DND-41 (cell line): ENCODE measurements at regions not wholly inside any gene's neighbourhood (a gene's known extent, or its start where the extent isn't known, plus 50 kb on each side); places are given as distances from the start of the nearest gene placed in this dataset.

ENCODE experiments used
- ATAC-seq: fragments of 200-7000 bp; cut with Tn5 transposase; 3 replicates; pipeline ENCODE4 v1.9.1; 2021; ENCODE audit warnings: low read depth; ENCODE audit not compliant: insufficient read depth
- DNase-seq: peaks from one replicate; pipeline ENCODE4 v3.0.0-alpha.2; 2020
- H2AFZ ChIP-seq: 2 replicates; pipeline ENCODE4 v1.6.0; 2012; ENCODE audit warnings: low read depth, low read length
- H3K27ac ChIP-seq: 2 replicates; pipeline ENCODE4 v1.5.1; 2012; ENCODE audit warnings: low read length, inconsistent platforms
- H3K27me3 ChIP-seq: fragments of 200-600 bp; sonication (generic); 2 replicates; pipeline ENCODE4 v1.6.0; 2012; ENCODE audit warnings: low read length, mild to moderate bottlenecking, inconsistent platforms; ENCODE audit not compliant: insufficient read depth, poor library complexity
- H3K36me3 ChIP-seq: 2 replicates; pipeline ENCODE4 v1.5.1; 2012; ENCODE audit warnings: low read length, inconsistent platforms; ENCODE audit not compliant: insufficient read depth
- H3K4me1 ChIP-seq: 2 replicates; pipeline ENCODE4 v1.5.1; 2012; ENCODE audit warnings: mild to moderate bottlenecking, low read length; ENCODE audit not compliant: insufficient read depth
- H3K4me2 ChIP-seq: 2 replicates; pipeline ENCODE4 v1.6.0; 2012; ENCODE audit warnings: mild to moderate bottlenecking, moderate library complexity, low read length, inconsistent platforms; ENCODE audit not compliant: insufficient read depth
- H3K4me3 ChIP-seq, 2 experiments: fragments of 200-600 bp in 1 of 2; shearing (Covaris generic) in 1 of 2; 2 replicates each; pipeline ENCODE4 v1.5.1; 2012 to 2016; ENCODE audit warnings: inconsistent platforms in 2 of 2, low read length in 2 of 2, mild to moderate bottlenecking in 2 of 2, low read depth in 1 of 2, moderate library complexity in 1 of 2
- H3K79me2 ChIP-seq: 2 replicates; pipeline ENCODE4 v1.6.0; 2012; ENCODE audit warnings: low read length, inconsistent platforms; ENCODE audit not compliant: insufficient read depth
- H3K9ac ChIP-seq: 2 replicates; pipeline ENCODE4 v1.6.0; 2012; ENCODE audit warnings: low read depth, mild to moderate bottlenecking, inconsistent platforms, low read length, moderate library complexity
- H3K9me3 ChIP-seq: 2 replicates; pipeline ENCODE4 v1.5.1; 2012; ENCODE audit warnings: low read length, moderate library complexity, mild to moderate bottlenecking, inconsistent platforms; ENCODE audit not compliant: insufficient read depth, severe bottlenecking
- H4K20me1 ChIP-seq: 2 replicates; pipeline ENCODE4 v1.6.0; 2012; ENCODE audit warnings: low read length; ENCODE audit not compliant: insufficient read depth
- EZH2 ChIP-seq: IDR thresholded peaks from 3 replicates; pipeline ENCODE4 v1.6.1; 2012; ENCODE audit warnings: borderline replicate concordance, low read depth, mild to moderate bottlenecking, moderate library complexity, low read length, inconsistent platforms; ENCODE audit not compliant: severe bottlenecking
- TF ChIP-seq, protein P1 (sequence below): IDR thresholded peaks from 2 replicates; pipeline ENCODE4 v1.5.1; 2012; ENCODE audit warnings: borderline replicate concordance, low read length, moderate library complexity, mild to moderate bottlenecking; ENCODE audit not compliant: poor library complexity, severe bottlenecking; ENCODE audit errors: extremely low read depth

DNA sequence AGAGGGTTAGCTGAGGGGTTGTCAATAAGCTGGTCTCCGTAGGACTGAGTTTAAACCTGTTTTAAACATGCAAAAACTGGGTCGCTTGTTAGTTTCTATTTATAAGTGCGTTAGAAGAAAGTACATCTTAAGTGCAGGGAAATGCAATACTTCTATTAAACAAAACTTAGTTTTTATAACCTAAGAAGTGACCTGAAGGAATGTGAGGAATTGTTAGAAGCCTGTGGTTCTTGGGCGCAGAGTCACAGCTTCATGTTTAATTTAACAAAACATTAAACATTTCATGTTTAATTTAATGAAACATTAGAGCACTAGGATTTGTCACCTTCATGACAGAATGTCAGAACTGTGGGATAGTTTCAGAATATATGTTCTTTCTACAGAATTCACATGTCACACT lies 469.2 kb upstream of the WWC1 start:
- Histone ChIP-seq H3K4me3 (no peak overlapping the region), H3K4me1 (no peaks in the 10 kb centered on the region), H2AFZ (no peak overlapping the region), H3K27me3 (no peaks in the 10 kb centered on the region), H3K36me3 (no peaks in the 10 kb centered on the region), H3K9me3 (no peaks in the 10 kb centered on the region), H3K9ac (no peak overlapping the region), H3K4me2 (no peak overlapping the region), H3K79me2 (no peaks in the 10 kb centered on the region), H4K20me1 (no peaks in the 10 kb centered on the region), H3K27ac (no peak overlapping the region)
- ATAC-seq = no peak
- DNase-seq = no peak
- TF ChIP-seq EZH2 = no peak

DNA sequence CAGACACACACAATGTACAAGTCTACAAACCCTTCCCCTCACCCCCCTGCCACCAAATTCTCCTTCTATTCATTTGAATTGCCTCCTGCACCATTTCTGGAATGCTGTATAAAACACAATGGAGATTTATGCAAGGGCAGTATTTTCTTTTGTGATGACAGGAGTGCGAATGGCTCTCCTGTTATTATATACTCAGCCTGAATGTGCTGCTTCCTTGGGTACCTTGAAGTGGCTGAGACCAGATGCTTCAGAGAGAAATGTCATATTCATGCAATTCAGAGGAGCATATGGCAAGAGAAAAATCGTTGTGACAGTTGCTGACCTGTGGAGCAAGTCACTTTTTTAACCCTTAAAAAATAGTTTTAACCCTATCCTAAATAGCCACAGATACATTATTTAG lies 468.0 kb upstream of the WWC1 start:
- no peak overlapping the region for H3K27ac ChIP-seq
- H3K4me2 ChIP-seq = no peak overlapping the region
- H3K36me3 ChIP-seq = no peaks in the 10 kb centered on the region
- H3K4me3 ChIP-seq = no peak overlapping the region
- DNase-seq (no peak), ATAC-seq (no peak)
- no peak overlapping the region for H3K9ac ChIP-seq
- TF ChIP-seq, protein P1, sequence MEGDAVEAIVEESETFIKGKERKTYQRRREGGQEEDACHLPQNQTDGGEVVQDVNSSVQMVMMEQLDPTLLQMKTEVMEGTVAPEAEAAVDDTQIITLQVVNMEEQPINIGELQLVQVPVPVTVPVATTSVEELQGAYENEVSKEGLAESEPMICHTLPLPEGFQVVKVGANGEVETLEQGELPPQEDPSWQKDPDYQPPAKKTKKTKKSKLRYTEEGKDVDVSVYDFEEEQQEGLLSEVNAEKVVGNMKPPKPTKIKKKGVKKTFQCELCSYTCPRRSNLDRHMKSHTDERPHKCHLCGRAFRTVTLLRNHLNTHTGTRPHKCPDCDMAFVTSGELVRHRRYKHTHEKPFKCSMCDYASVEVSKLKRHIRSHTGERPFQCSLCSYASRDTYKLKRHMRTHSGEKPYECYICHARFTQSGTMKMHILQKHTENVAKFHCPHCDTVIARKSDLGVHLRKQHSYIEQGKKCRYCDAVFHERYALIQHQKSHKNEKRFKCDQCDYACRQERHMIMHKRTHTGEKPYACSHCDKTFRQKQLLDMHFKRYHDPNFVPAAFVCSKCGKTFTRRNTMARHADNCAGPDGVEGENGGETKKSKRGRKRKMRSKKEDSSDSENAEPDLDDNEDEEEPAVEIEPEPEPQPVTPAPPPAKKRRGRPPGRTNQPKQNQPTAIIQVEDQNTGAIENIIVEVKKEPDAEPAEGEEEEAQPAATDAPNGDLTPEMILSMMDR = no peak
- TF ChIP-seq EZH2 = no peak
- H2AFZ ChIP-seq = no peak overlapping the region
- no peaks in the 10 kb centered on the region for H4K20me1 ChIP-seq
- no peaks in the 10 kb centered on the region for H3K9me3 ChIP-seq
- H3K79me2 ChIP-seq = no peaks in the 10 kb centered on the region
- H3K27me3 ChIP-seq = no peaks in the 10 kb centered on the region
- no peaks in the 10 kb centered on the region for H3K4me1 ChIP-seq

DNA sequence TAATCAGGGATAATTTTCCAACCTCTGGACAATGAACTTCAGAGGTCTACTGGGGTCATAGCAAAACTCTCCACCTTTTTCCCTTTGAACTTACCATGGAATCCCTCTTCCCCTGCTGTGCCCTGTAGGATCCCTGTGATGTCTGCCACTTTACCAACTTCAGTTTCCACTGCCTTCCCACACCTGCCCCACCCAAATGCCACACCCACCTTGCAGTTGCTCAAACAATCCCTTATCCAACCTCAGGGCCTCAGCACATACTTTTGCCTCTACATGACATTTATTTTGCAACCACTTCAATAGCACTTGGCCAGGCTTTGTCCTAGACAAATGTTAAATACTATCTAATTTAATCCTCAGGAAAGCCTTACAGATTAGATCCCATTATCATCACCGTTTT lies 463.7 kb upstream of the WWC1 start:
- Histone ChIP-seq H4K20me1 (no peaks in the 10 kb centered on the region), H3K9me3 (no peaks in the 10 kb centered on the region), H3K36me3 (no peaks in the 10 kb centered on the region), H3K27ac (no peak overlapping the region), H3K79me2 (no peaks in the 10 kb centered on the region), H3K4me3 (no peak overlapping the region), H3K4me2 (no peak overlapping the region), H3K27me3 (no peaks in the 10 kb centered on the region), H3K4me1 (no peaks in the 10 kb centered on the region), H2AFZ (no peak overlapping the region), H3K9ac (no peak overlapping the region)
- TF ChIP-seq, protein P1 = no peak
- no peak for TF ChIP-seq EZH2
- no peak for DNase-seq
- no peak for ATAC-seq

- H3K4me2 ChIP-seq = no peak overlapping the region
- no peaks in the 10 kb centered on the region for H3K79me2 ChIP-seq
- ATAC-seq = no peak
- no peak overlapping the region for H3K27ac ChIP-seq
- no peaks in the 10 kb centered on the region for H3K36me3 ChIP-seq
- no peak overlapping the region for H3K9ac ChIP-seq
- no peak overlapping the region for H2AFZ ChIP-seq
- no peaks in the 10 kb centered on the region for H3K27me3 ChIP-seq
- H3K4me1 ChIP-seq = no peaks in the 10 kb centered on the region
- H3K4me3 ChIP-seq = no peak overlapping the region
- no peaks in the 10 kb centered on the region for H3K9me3 ChIP-seq
- H4K20me1 ChIP-seq = no peaks in the 10 kb centered on the region
- no peak for TF ChIP-seq EZH2
- TF ChIP-seq, protein P1 = no peak
- DNase-seq = no peak
These were observed 459.5 kb upstream of the WWC1 start for GRCh38 chr5:167831754-167832504.
